Immature natural killer cell (primary cell): ENCODE measurements at regions not wholly inside any gene's neighbourhood (a gene's known extent, or its start where the extent isn't known, plus 50 kb on each side); places are given as distances from the start of the nearest gene placed in this dataset.

Experiments used
- DNase-seq, 3 donors: peaks; one replicate each; pipeline ENCODE4 v3.0.0; 2022; ENCODE audit warnings: mixed read lengths in 1 of 3
- H3K27ac Mint-ChIP-seq, 6 donors: one replicate each; pipeline ENCODE4 v1.8.0; 2020; ENCODE audit warnings: mixed read lengths in 6 of 6, mild to moderate bottlenecking in 5 of 6, inconsistent platforms in 4 of 6, moderate library complexity in 3 of 6
- H3K27me3 Mint-ChIP-seq, 3 donors: one replicate each; pipeline ENCODE4 v1.8.0; 2020 to 2021; ENCODE audit warnings: low read depth in 3 of 3, mild to moderate bottlenecking in 3 of 3, mixed read lengths in 3 of 3, moderate library complexity in 3 of 3, inconsistent platforms in 1 of 3
- H3K36me3 Mint-ChIP-seq, 3 donors: one replicate each; pipeline ENCODE4 v1.8.0; 2020; ENCODE audit warnings: mixed read lengths in 3 of 3, inconsistent platforms in 2 of 3, mild to moderate bottlenecking in 2 of 3
- H3K4me1 Mint-ChIP-seq, 2 donors: one replicate each; pipeline ENCODE4 v1.8.0; 2020; ENCODE audit warnings: inconsistent platforms in 2 of 2, mild to moderate bottlenecking in 2 of 2, mixed read lengths in 2 of 2, moderate library complexity in 1 of 2
- H3K4me3 Mint-ChIP-seq, 5 donors: one replicate each; pipeline ENCODE4 v1.8.0; 2020; ENCODE audit warnings: mild to moderate bottlenecking in 5 of 5, mixed read lengths in 5 of 5, inconsistent platforms in 3 of 5, moderate library complexity in 3 of 5
- H3K9me3 Mint-ChIP-seq, 6 donors: one replicate each; pipeline ENCODE4 v1.8.0; 2020; ENCODE audit warnings: mild to moderate bottlenecking in 6 of 6, mixed read lengths in 6 of 6, inconsistent platforms in 4 of 6, moderate library complexity in 3 of 6

DNA sequence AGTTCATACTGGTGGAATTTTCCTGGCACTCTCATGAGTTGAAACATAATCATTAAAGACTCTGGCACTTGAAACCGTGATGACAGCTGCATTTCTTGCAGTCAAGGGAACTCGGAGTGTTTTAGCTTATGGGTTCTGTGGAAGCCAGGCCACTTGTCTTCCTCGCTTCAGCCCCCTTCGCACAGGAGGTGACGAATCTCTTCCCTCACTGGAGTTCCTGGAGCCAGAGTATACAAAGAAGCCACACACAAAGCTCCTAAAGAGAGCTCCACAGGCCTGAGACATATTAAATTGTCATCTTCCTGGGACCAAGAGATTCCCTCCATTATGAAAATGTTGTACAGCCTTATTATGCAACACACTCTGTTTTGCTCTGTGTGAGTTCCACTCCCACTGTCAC, 964.1 kb downstream of the TMEM121 start:
- Mint-ChIP-seq H3K9me3 (no peaks in the 10 kb centered on the region), H3K36me3 (no peaks in the 10 kb centered on the region), H3K27me3 (no peaks in the 10 kb centered on the region), H3K4me1 (peaks cover 14 to 17% of the 10 kb centered on the region in 2 donors), H3K27ac (no peak overlapping the region), H3K4me3 (no peak overlapping the region)
- no peak for DNase-seq

DNA sequence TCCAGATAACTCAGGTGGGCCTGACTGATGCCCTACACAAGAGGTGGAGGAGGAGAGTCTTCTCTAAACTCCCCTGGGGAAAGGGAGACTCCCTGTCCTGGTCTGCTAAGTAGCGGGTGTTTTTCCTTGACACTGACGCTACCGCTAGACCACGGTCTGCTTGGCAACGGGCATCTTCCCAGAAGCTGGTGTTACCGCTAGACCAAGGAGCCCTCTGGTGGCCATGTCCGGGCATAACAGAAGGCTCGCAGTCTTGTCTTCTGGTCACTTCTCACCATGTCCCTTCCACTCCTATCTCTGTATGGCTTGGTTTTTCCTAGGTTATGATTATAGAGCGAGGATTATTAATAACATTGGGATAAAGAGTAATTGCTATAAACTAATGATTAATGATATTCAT, 965.5 kb downstream of the TMEM121 start:
- Mint-ChIP-seq H3K36me3 (no peaks in the 10 kb centered on the region), H3K27ac (no peak overlapping the region), H3K4me3 (no peak overlapping the region), H3K4me1 (peaks cover 17% of the 10 kb centered on the region in 2 donors), H3K27me3 (peaks cover 0 to 3% (median 0%) of the 10 kb centered on the region in 3 donors), H3K9me3 (no peaks in the 10 kb centered on the region)
- peak in 1 of 3 donors; percentile 17 for DNase-seq

DNA sequence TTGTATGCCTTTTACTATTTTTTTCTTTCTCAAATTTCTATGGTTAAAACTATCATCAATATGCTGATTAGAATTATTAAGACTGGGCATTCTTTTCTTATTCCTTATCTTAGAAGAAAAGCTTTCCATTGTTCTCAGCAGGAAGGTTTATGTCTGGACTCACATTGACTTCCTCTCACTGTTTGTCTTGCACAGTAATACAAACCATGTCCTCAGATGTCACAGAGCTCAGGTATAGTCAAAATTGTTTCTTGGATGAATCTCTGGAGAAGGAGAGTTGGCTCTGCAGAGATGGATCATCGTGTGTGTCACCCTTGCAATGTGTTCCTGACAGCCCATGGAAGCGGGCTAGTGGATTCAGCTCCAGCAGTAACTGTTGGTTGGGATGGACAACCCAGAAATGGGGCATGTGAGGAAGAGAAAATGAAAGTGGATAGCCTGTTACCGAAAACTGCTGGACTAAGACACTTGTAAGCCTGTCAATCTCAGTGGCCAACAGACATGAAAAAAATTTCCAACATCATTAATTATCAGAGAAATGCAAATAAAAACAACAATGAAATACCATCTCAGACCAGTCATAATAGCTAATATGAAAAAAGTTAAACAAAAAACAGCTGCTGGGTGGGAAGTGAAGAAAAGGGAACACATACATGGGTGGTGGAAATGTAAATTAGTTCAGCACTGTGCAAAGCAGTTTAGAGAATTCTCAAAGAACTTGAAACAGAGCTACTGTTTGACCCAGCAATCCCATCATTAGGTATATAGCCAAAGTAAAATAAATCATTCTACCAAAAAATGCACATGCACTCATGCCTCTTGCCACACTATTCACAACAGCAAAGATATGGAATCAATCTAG, 967.8 kb downstream of the TMEM121 start:
- no peaks in the 10 kb centered on the region for H3K9me3 Mint-ChIP-seq
- DNase-seq = peak in 1 of 3 donors; percentile 17
- H3K4me3 Mint-ChIP-seq = peak overlapping the region; percentile 80 to 89 (median 86)
- H3K36me3 Mint-ChIP-seq = no peaks in the 10 kb centered on the region
- peak overlapping the region; percentile 29 to 85 (median 76) for H3K27ac Mint-ChIP-seq
- H3K27me3 Mint-ChIP-seq = peaks cover 0 to 5% (median 2%) of the 10 kb centered on the region in 3 donors
- peaks cover 17% of the 10 kb centered on the region in 2 donors for H3K4me1 Mint-ChIP-seq

GRCh38 chr14:106500571-106500970, 974.2 kb downstream of the TMEM121 start:
- Mint-ChIP-seq H3K9me3 (peaks cover 0 to 2% (median 0%) of the 10 kb centered on the region in 6 donors), H3K4me1 (peaks cover 18 to 19% of the 10 kb centered on the region in 2 donors), H3K27ac (no peak overlapping the region), H3K36me3 (no peaks in the 10 kb centered on the region), H3K4me3 (no peak overlapping the region), H3K27me3 (peaks cover 5 to 10% (median 5%) of the 10 kb centered on the region in 3 donors)
- DNase-seq = no peak

DNA sequence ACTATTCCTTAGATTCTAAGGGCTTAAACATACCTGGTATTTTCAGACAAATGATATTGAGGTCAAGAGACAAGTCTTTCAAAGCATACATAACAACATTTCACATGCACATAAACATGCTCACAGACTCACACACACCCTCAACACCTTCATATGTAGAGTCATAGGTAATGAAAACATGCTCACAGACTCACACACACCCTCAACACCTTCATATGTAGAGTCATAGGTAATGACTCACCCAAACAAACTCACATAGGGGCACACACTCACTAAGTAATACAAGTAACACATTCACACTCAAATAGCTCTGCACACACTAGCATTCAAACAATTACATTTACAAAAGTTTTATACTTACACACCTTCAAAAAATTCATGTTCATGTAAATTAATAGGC, 975.5 kb downstream of the TMEM121 start:
- peaks cover 0 to 2% (median 0%) of the 10 kb centered on the region in 6 donors for H3K9me3 Mint-ChIP-seq
- no peaks in the 10 kb centered on the region for H3K36me3 Mint-ChIP-seq
- H3K27ac Mint-ChIP-seq = no peak overlapping the region
- peaks cover 5 to 7% (median 5%) of the 10 kb centered on the region in 3 donors for H3K27me3 Mint-ChIP-seq
- H3K4me3 Mint-ChIP-seq = no peak overlapping the region
- no peak for DNase-seq
- H3K4me1 Mint-ChIP-seq = peaks cover 30 to 32% of the 10 kb centered on the region in 2 donors

GRCh38 chr14:106505366-106505765, 979.0 kb downstream of the TMEM121 start:
- Mint-ChIP-seq H3K27ac (peak overlapping the region in 3 of 6 donors; percentile 16 to 92 (median 45)), H3K4me1 (peaks cover 64 to 67% of the 10 kb centered on the region in 2 donors)

DNA sequence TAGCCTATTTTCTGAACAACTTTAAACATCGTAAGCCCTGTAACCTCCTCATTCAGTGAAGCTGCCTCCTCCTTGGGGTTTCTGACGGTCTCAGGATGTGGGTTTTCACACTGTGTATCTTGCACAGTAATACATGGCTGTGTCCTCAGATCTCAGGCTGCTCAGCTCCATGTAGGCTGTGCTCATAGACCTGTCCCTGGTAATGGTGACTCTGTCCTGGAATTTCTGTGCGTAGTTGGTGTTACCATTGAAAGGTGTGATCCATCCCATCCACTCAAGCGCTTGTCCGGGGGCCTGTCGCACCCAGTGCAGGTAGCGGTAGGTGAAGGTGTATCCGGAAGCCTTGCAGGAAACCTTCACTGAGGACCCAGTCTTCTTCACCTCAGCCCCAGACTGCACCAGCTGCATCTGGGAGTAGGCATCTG, 980.5 kb downstream of the TMEM121 start:
- H3K4me3 Mint-ChIP-seq = peak overlapping the region; percentile 84 to 90 (median 89)
- H3K4me1 Mint-ChIP-seq = peaks cover 80 to 82% of the 10 kb centered on the region in 2 donors
- peaks cover 2 to 7% (median 5%) of the 10 kb centered on the region in 3 donors for H3K27me3 Mint-ChIP-seq
- H3K27ac Mint-ChIP-seq = peak overlapping the region; percentile 92 to 96 (median 94)
- peak; percentile 75 to 78 (median 76) for DNase-seq
- peaks cover 0 to 3% (median 0%) of the 10 kb centered on the region in 3 donors for H3K36me3 Mint-ChIP-seq
- H3K9me3 Mint-ChIP-seq = peaks cover 0 to 2% (median 0%) of the 10 kb centered on the region in 6 donors

More at GRCh38 chr14:106505366-106505765, 979.0 kb downstream of the TMEM121 start:
- Mint-ChIP-seq H3K4me3 (no peak overlapping the region), H3K9me3 (peaks cover 0 to 2% (median 0%) of the 10 kb centered on the region in 6 donors), H3K27me3 (peaks cover 2 to 5% (median 3%) of the 10 kb centered on the region in 3 donors), H3K36me3 (peaks cover 0 to 3% (median 0%) of the 10 kb centered on the region in 3 donors)
- no peak for DNase-seq

- H3K36me3 Mint-ChIP-seq = peaks cover 0 to 3% (median 0%) of the 10 kb centered on the region in 3 donors
- H3K27me3 Mint-ChIP-seq = peaks cover 0 to 5% (median 5%) of the 10 kb centered on the region in 3 donors
- peak in 2 of 3 donors; percentile 50 to 56 for DNase-seq
- peaks cover 84 to 87% of the 10 kb centered on the region in 2 donors for H3K4me1 Mint-ChIP-seq
- peaks cover 0 to 2% (median 0%) of the 10 kb centered on the region in 6 donors for H3K9me3 Mint-ChIP-seq
- peak overlapping the region; percentile 92 to 96 (median 94) for H3K27ac Mint-ChIP-seq
- H3K4me3 Mint-ChIP-seq = peak overlapping the region; percentile 84 to 90 (median 89)
Observed at GRCh38 chr14:106507354-106507753, 981.0 kb downstream of the TMEM121 start.

DNA sequence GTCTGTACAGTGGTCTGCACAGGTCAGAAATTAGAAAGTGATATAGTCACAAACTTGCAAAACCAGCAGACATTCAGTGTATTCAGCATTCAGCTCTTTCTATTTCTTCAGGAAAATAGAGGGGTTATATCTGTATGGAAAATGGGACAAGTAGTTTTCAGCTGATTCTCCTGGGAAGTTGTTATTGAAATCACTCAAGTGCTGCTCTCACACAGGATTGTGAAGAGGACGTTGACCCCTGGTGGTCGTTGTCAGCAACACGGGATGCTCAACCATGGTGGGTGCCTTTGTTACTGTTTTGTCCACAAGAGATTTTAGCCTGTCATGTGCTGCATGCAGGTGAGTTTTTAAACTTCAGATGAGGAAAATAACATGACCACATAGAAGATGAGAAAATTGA, 981.8 kb downstream of the TMEM121 start:
- peak in 1 of 3 donors; percentile 11 for DNase-seq
- peaks cover 0 to 5% (median 5%) of the 10 kb centered on the region in 3 donors for H3K27me3 Mint-ChIP-seq
- peaks cover 93 to 95% of the 10 kb centered on the region in 2 donors for H3K4me1 Mint-ChIP-seq
- H3K27ac Mint-ChIP-seq = peak overlapping the region; percentile 73 to 96 (median 93)
- peaks cover 0 to 2% (median 0%) of the 10 kb centered on the region in 6 donors for H3K9me3 Mint-ChIP-seq
- peaks cover 0 to 3% (median 0%) of the 10 kb centered on the region in 3 donors for H3K36me3 Mint-ChIP-seq
- peak overlapping the region; percentile 84 to 90 (median 89) for H3K4me3 Mint-ChIP-seq

- Mint-ChIP-seq H3K9me3 (peaks cover 0 to 2% (median 0%) of the 10 kb centered on the region in 6 donors), H3K4me1 (peaks cover 97 to 98% of the 10 kb centered on the region in 2 donors), H3K4me3 (peak overlapping the region in 4 of 5 donors; percentile 49 to 90 (median 73)), H3K27ac (peak overlapping the region; percentile 49 to 95 (median 78)), H3K36me3 (peaks cover 0 to 3% (median 0%) of the 10 kb centered on the region in 3 donors), H3K27me3 (peaks cover 0 to 5% (median 2%) of the 10 kb centered on the region in 3 donors)
- no peak for DNase-seq
Observed at GRCh38 chr14:106509176-106509575, 982.8 kb downstream of the TMEM121 start.

DNA sequence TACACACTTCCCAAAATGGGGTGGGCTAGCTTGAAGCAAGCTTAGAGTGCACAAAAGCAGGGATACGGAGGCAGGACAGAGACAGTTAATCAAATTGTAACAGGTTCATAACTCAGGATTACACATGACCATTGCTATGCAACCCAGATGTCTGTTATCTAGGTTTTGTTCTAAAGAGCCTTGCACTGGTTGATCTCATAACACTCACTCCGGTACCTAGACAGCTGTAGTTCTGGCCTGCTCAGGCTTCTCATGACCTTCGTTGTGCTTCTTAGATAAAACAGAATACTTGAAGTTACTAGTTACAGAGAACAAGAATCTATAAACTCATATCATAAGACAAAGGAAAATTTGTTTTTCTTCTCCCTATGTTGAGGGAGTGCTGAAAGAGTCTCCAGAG, 983.4 kb downstream of the TMEM121 start:
- Mint-ChIP-seq H3K36me3 (peaks cover 0 to 3% (median 0%) of the 10 kb centered on the region in 3 donors), H3K4me3 (peak overlapping the region in 3 of 5 donors; percentile 4 to 90 (median 75)), H3K27me3 (peaks cover 0 to 5% (median 0%) of the 10 kb centered on the region in 3 donors), H3K27ac (peak overlapping the region in 5 of 6 donors; percentile 61 to 92 (median 88)), H3K4me1 (peaks cover 90 to 93% of the 10 kb centered on the region in 2 donors), H3K9me3 (no peaks in the 10 kb centered on the region)
- DNase-seq = no peak

- peaks cover 0 to 5% (median 0%) of the 10 kb centered on the region in 3 donors for H3K27me3 Mint-ChIP-seq
- H3K27ac Mint-ChIP-seq = peak overlapping the region; percentile 85 to 94 (median 90)
Observed at GRCh38 chr14:106511006-106511799, 984.8 kb downstream of the TMEM121 start.

DNA sequence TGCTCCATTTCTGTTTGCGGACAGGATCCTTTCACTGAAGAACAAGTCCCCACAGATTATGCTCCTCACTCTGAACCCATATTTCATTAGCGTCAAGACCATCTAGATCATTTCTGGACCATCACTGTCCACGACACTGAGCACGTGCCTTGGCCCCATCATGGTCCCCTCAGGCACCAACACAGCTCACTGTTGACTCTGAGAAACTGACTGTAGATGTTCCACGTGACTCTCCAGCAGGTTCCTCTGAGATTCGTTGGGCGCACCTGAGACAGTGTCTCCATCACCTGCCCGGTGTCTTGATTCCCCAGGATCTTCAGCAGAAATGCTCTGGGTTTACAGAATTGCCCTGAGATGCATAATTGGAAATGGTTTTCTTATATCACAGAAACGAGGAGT, 985.4 kb downstream of the TMEM121 start:
- Mint-ChIP-seq H3K4me1 (peaks cover 70 to 73% of the 10 kb centered on the region in 2 donors), H3K36me3 (peaks cover 0 to 3% (median 0%) of the 10 kb centered on the region in 3 donors), H3K9me3 (no peaks in the 10 kb centered on the region), H3K27ac (peak overlapping the region; percentile 85 to 94 (median 90)), H3K4me3 (peak overlapping the region; percentile 65 to 80 (median 75)), H3K27me3 (peaks cover 0 to 5% (median 0%) of the 10 kb centered on the region in 3 donors)
- no peak for DNase-seq

More at GRCh38 chr14:106511006-106511799, 984.8 kb downstream of the TMEM121 start:
- H3K4me3 Mint-ChIP-seq = peak overlapping the region; percentile 65 to 80 (median 75)
- H3K4me1 Mint-ChIP-seq = peaks cover 76 to 79% of the 10 kb centered on the region in 2 donors
- no peaks in the 10 kb centered on the region for H3K9me3 Mint-ChIP-seq
- peak; percentile 76 to 79 (median 76) for DNase-seq
- peaks cover 0 to 3% (median 0%) of the 10 kb centered on the region in 3 donors for H3K36me3 Mint-ChIP-seq
